Testis (tissue), 2 donors: ENCODE measurements at regions not wholly inside any gene's neighbourhood (a gene's known extent, or its start where the extent isn't known, plus 50 kb on each side); places are given as distances from the start of the nearest gene placed in this dataset.
"Not testable (repeated sequence)": the region's sequence is repeated elsewhere in the genome, so short reads cannot be mapped to it uniquely, and the experiment has no call there.

ENCODE experiments used
- DNase-seq: peaks from one replicate; pipeline ENCODE4 v3.0.0-alpha.2; 2019
- H3K27ac ChIP-seq, 2 donors: fragments of 200-600 bp; sonication (generic); one replicate each; pipeline ENCODE4 v1.5.1; 2019
- H3K27me3 ChIP-seq: fragments of 200-600 bp; sonication (generic); one replicate; pipeline ENCODE4 v1.5.1; 2019
- H3K36me3 ChIP-seq: fragments of 200-600 bp; sonication (generic); one replicate; pipeline ENCODE4 v1.5.1; 2017; ENCODE audit warnings: low read depth; ENCODE audit errors: missing control alignments
- H3K4me1 ChIP-seq: fragments of 200-600 bp; sonication (generic); one replicate; pipeline ENCODE4 v1.5.1; 2019
- H3K4me3 ChIP-seq, 2 donors: fragments of 200-600 bp; sonication (generic); one replicate each; pipeline ENCODE4 v1.5.1; 2017 to 2019
- H3K9me3 ChIP-seq: fragments of 200-600 bp; sonication (generic); one replicate; pipeline ENCODE4 v1.5.1; 2017
- POLR2A ChIP-seq: fragments of 450-650 bp; IDR thresholded peaks from one replicate; pipeline ENCODE4 v1.6.1; 2017; ENCODE audit warnings: antibody characterized with exemption, mild to moderate bottlenecking, moderate library complexity
- WGBS, 2 donors: methylation state at CpG; one replicate each; pipeline ENCODE4 v1.1.5; 2018; 5-methylcytosine and 5-hydroxymethylcytosine counted together
- intact Hi-C: fragments of 100-400 bp; cut with DNase I; formaldehyde crosslinking; loops from one replicate; pipeline ENCODE4 v1.15.1; 2023; ENCODE audit warnings: low total_unique reads
- TF ChIP-seq, protein P1 (sequence below), 3 experiments: fragments of 450-650 bp in 2 of 3; fragments of 200-600 bp in 1 of 3; sonication (generic) in 1 of 3; IDR thresholded peaks; one replicate each; pipeline ENCODE4 v1.5.1; 2016 to 2019; ENCODE audit warnings: antibody characterized with exemption in 3 of 3, mild to moderate bottlenecking in 2 of 3, moderate library complexity in 1 of 3

DNA sequence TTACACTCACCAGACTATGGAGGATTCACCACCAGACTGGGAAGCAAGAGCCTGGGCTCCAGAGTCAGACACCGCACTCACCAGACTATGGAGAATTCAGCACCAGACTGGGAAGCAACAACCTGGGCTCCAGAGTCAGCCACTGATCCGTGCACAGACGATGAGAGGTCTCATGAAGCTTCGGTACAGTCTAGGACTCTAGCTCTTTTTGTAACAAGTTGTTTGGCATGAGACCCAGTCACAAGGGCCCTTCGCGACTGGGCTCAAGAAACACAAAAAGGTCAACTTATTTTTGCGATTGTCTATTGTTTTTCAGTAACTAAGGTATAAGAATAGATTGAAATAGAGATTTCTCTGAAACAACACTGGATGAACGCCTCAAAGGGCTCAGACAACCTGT is 192.7 kb upstream of the ADAMTSL1 start:
- 89 to 97% methylated on average over 8 of the region's 8 CpGs for WGBS, 2 donors
- H3K36me3 ChIP-seq, result no peaks in the 10 kb centered on the region
- no peaks in the 10 kb centered on the region for H3K9me3 ChIP-seq
- no peaks in the 10 kb centered on the region for H3K27me3 ChIP-seq
- TF ChIP-seq, protein P1, sequence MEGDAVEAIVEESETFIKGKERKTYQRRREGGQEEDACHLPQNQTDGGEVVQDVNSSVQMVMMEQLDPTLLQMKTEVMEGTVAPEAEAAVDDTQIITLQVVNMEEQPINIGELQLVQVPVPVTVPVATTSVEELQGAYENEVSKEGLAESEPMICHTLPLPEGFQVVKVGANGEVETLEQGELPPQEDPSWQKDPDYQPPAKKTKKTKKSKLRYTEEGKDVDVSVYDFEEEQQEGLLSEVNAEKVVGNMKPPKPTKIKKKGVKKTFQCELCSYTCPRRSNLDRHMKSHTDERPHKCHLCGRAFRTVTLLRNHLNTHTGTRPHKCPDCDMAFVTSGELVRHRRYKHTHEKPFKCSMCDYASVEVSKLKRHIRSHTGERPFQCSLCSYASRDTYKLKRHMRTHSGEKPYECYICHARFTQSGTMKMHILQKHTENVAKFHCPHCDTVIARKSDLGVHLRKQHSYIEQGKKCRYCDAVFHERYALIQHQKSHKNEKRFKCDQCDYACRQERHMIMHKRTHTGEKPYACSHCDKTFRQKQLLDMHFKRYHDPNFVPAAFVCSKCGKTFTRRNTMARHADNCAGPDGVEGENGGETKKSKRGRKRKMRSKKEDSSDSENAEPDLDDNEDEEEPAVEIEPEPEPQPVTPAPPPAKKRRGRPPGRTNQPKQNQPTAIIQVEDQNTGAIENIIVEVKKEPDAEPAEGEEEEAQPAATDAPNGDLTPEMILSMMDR (IDR thresholded peaks at IDR 0.05), result no peak
- TF ChIP-seq POLR2A, result no peak
- H3K4me1 ChIP-seq, result no peaks in the 10 kb centered on the region
- H3K4me3 ChIP-seq, result no peak overlapping the region
- intact Hi-C loops, result no loop called here
- no peak overlapping the region for H3K27ac ChIP-seq
- no peak for DNase-seq

DNA sequence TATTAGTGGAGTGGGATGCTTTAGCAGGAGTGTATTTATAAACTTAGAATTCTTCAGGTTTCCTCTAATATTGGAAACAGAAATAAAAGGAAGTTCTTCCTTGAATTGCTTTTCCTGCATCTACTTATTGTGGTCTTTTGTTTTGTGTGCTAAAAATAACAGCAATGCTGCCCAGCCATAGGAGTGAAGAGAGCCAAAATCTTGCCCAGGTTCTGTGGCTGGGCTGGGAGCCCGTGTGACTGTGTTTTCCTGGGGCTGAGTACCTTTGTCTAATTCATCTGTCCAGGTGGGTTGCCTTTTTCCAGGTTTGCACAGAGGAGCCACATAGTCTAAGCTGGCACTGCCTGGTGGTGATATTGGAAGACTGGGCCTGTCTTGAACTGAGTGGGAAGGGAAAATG is 179.7 kb upstream of the ADAMTSL1 start:
- Histone ChIP-seq H3K9me3 (no peaks in the 10 kb centered on the region), H3K4me3 (no peak overlapping the region), H3K27me3 (no peaks in the 10 kb centered on the region), H3K36me3 (no peaks in the 10 kb centered on the region), H3K4me1 (peaks cover 12% of the 10 kb centered on the region), H3K27ac (no peak overlapping the region)
- TF ChIP-seq, protein P1 (IDR thresholded peaks at IDR 0.05), result no peak
- TF ChIP-seq POLR2A, result no peak
- intact Hi-C loops, result no loop called here
- 63 to 75% methylated on average over 1 of the region's 1 CpG for WGBS, 2 donors
- DNase-seq, result no peak

DNA sequence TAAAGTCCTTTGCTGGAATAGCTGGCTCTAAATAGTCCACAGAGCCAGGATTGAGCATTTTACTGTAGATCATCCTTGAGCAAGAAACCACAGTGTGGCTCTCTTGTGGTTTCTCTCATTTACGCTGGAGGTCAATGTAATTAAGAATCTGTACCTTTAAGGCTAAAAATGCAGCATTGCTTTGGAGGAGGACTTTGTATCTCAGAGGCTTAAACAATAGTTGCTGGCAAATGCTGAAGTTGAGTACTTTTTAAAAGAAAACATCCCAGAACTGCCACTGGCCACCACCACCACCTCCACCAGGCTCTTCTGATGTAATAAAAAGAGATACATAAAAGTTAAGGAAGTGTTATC is 177.3 kb upstream of the ADAMTSL1 start:
- no peak overlapping the region for H3K27ac ChIP-seq
- no peak for TF ChIP-seq POLR2A
- TF ChIP-seq, protein P1 (IDR thresholded peaks at IDR 0.05), result no peak
- WGBS, 2 donors, result 67 to 88% methylated on average over 1 of the region's 1 CpG

DNA sequence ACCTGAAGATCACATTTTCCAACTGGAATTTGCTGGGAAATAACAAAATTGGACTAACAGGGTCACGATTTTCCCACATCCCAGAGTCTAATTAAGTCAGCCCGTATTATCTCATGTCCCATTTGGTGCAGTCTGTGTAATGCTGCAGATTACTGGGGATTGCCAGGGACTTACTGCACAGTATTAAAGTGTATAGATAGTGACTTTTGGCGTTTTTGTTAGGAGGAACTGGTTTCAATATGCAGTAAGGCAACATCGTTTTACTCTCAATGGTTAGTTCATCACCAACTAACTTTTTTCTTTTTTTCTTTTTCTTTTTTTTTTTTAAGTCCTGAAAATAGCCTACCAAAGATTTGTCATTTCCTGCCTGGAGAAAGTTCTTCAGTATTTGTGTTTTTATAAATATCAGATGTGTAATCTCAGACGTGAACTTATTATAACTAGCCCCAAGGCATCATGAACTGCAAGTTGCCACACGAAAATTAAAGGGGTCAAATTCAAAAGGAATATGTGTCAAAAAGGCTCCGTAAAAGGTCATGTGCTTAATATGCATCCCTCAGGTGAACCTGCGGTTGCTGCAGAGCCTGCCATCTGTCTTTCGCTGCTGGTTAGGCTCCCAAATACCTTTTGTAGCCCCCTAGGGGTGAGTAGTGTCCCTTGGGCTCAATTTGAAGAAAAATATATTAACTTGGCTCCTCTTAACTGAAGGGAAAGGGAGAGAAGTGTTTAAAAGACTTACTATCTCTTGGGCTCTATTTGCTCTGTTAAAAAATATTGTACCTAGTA is 176.7 kb upstream of the ADAMTSL1 start:
- H3K27ac ChIP-seq, result no peak overlapping the region
- no peaks in the 10 kb centered on the region for H3K9me3 ChIP-seq
- intact Hi-C loops, result no loop called here
- H3K27me3 ChIP-seq, result no peaks in the 10 kb centered on the region
- no peak overlapping the region for H3K4me3 ChIP-seq
- DNase-seq, result no peak
- TF ChIP-seq POLR2A, result no peak
- TF ChIP-seq, protein P1 (IDR thresholded peaks at IDR 0.05), result no peak
- no peaks in the 10 kb centered on the region for H3K36me3 ChIP-seq
- WGBS, 2 donors, result 31 to 39% methylated on average over 9 of the region's 9 CpGs
- H3K4me1 ChIP-seq, result peaks cover 12% of the 10 kb centered on the region

More for the DNA sequence above, 177.3 kb upstream of the ADAMTSL1 start:
- no peaks in the 10 kb centered on the region for H3K9me3 ChIP-seq
- H3K36me3 ChIP-seq, result no peaks in the 10 kb centered on the region
- peaks cover 12% of the 10 kb centered on the region for H3K4me1 ChIP-seq
- H3K27me3 ChIP-seq, result no peaks in the 10 kb centered on the region
- intact Hi-C loops, result no loop called here
- DNase-seq, result no peak
- H3K4me3 ChIP-seq, result no peak overlapping the region

DNA sequence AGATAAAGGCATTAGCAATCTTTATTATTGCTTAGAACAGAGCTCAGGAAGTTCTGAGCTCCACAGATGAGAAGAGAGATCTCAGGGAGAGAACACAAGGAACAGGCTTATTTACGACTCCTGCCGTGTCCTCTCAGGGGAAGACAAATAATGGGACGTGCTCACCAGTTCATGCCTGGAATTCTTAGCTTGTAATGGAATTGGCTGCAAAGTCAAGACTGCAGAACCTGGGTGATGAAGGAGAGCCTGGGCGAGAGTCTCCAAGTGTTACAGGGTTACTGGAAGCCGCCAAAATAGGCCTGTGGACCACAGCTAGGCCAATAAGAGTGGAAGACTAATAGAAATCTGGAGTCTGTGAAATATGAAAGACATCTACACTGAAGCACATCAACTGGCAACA is 174.5 kb upstream of the ADAMTSL1 start:
- intact Hi-C loops, result no loop called here
- peaks cover 19% of the 10 kb centered on the region for H3K4me1 ChIP-seq
- H3K36me3 ChIP-seq, result no peaks in the 10 kb centered on the region
- TF ChIP-seq, protein P1 (IDR thresholded peaks at IDR 0.05), result no peak
- TF ChIP-seq POLR2A, result no peak
- no peaks in the 10 kb centered on the region for H3K9me3 ChIP-seq
- H3K27ac ChIP-seq, result no peak overlapping the region
- H3K4me3 ChIP-seq, result no peak overlapping the region
- 61 to 69% methylated on average over 5 of the region's 5 CpGs for WGBS, 2 donors
- H3K27me3 ChIP-seq, result no peaks in the 10 kb centered on the region
- DNase-seq, result no peak

DNA sequence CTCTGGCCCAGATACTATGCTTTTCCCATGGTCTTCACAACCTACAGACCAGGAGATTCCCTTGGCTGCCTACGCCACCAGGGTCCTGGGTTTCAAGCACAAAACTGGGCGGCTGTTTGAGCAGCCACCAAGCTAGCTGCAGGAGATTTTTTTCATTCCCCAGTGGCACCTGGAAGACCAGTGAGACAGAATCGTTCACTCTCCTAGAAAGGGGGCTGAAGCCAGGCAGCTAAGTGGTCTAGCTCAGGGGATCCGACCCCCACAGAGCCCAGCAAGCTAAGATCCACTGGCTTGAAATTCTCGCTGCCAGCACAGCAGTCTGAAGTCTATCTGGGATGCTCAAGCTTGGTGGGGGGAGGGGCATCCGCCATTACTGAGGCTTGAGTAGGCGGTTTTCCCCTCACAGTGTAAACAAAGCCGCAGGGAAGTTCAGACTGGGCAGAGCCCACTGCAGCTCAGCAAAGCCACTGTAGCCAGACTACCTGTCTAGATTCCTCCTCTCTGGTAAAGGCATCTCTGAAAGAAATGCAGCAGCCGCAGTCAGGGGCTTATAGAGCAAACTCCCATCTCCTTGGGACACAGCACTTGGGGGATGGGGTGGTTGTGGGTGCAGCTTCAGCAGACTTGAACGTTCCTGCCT is 168.7 kb upstream of the ADAMTSL1 start:
- H3K27ac ChIP-seq, H3K4me3 ChIP-seq, H3K9me3 ChIP-seq, H3K36me3 ChIP-seq, H3K27me3 ChIP-seq, DNase-seq, intact Hi-C loops, H3K4me1 ChIP-seq: not testable (repeated sequence)
- 90 to 92% methylated on average over 4 to 10 of the region's 10 CpGs for WGBS, 2 donors
